A549 (cell line): ENCODE measurements at regions not wholly inside any gene's neighbourhood (a gene's known extent, or its start where the extent isn't known, plus 50 kb on each side); places are given as distances from the start of the nearest gene placed in this dataset.

ENCODE experiments used
- CTCF ChIP-seq: fragments of >200 bp; sonication (Bioruptor Twin); formaldehyde crosslinking; IDR thresholded peaks from 3 replicates; pipeline ENCODE4 v1.5.1; 2016
- EHMT2 ChIP-seq: fragments of 200-600 bp; sonication (generic); IDR thresholded peaks from 2 replicates; pipeline ENCODE4 v1.6.1; 2016; ENCODE audit warnings: antibody characterized with exemption, low read depth, mild to moderate bottlenecking, moderate library complexity
- EP300 ChIP-seq, 2 experiments: fragments of >200 bp; sonication (Bioruptor Twin); formaldehyde crosslinking; IDR thresholded peaks; 2 replicates in 1 of 2; 3 replicates in 1 of 2; pipeline ENCODE4 v1.6.1; 2016 to 2017
- HMGXB4 ChIP-seq: fragments of 250-450 bp; sonication (Bioruptor Pico); IDR thresholded peaks from 2 replicates; pipeline ENCODE4 v1.5.0; 2021; ENCODE audit warnings: mild to moderate bottlenecking, moderate library complexity, borderline replicate concordance
- SMC3 ChIP-seq: fragments of >200 bp; sonication (Bioruptor Twin); formaldehyde crosslinking; IDR thresholded peaks from 3 replicates; pipeline ENCODE4 v1.6.1; 2018; ENCODE audit warnings: inconsistent platforms
- USF2 ChIP-seq: fragments of 450-650 bp; IDR thresholded peaks from 2 replicates; pipeline ENCODE4 v1.6.1; 2014; ENCODE audit warnings: antibody characterized with exemption

- TF ChIP-seq EP300 (IDR thresholded peaks at IDR 0.05) (no peak), CTCF (no peak), EHMT2 (no peak), HMGXB4 (CRISPR knock-in tag) (no peak), SMC3 (no peak), USF2 (no peak)
These were observed 903.6 kb downstream of the STPG2 start for GRCh38 chr4:97239667-97239997.
